ENCODE measurements at regions not wholly inside any gene's neighbourhood (a gene's known extent, or its start where the extent isn't known, plus 50 kb on each side); places are given as distances from the start of the nearest gene placed in this dataset.

DNA sequence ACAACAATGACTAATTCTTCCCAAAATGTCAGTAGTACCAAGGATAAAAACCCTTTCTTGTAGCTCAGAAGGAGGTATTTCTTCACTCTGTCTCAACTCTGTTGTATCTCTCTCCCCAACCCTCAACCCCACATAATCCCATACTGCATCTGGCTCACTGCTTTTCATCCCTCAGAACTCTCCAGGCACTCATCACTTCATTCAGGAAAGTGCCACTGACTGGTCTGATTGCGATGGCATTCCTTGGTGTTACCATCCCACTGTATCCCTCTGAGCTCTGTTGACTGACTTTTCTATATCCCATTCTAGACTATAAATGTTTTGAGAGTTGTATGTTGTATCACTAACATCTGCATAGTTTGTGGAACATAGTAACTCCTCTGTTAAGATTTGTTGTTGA lies 483.5 kb upstream of the ADGRL2 start:
- Histone ChIP-seq H3K79me2 (ENCODE audit: insufficient read depth, low read length) (no peaks in the 10 kb centered on the region), H3K4me3 (replicated peaks in 1 of 3; ENCODE audit: low read depth in 2 of 3, low read length in 3 of 3) (no peak overlapping the region), H3K4me2 (replicated peaks; ENCODE audit: extremely low read depth, low read length, poor library complexity, severe bottlenecking) (no peak overlapping the region), H3K27me3 (ENCODE audit: control insufficient read depth in 2 of 2, insufficient read depth in 2 of 2, low read length in 2 of 2) (no peaks in the 10 kb centered on the region), H2AFZ (ENCODE audit: insufficient read depth, low read depth, low read length, poor library complexity, severe bottlenecking) (no peak overlapping the region), H3K9me3 (replicated peaks in 1 of 2; ENCODE audit: control insufficient read depth in 1 of 2, insufficient read depth in 1 of 2, low read length in 2 of 2) (no peaks in the 10 kb centered on the region), H4K20me1 (ENCODE audit: insufficient read depth, low read length) (no peaks in the 10 kb centered on the region), H3K27ac (ENCODE audit: low read depth in 1 of 2, low read length in 2 of 2) (no peak overlapping the region), H3K36me3 (replicated peaks in 1 of 2; ENCODE audit: control insufficient read depth in 1 of 2, insufficient read depth in 2 of 2, low read length in 2 of 2) (no peaks in the 10 kb centered on the region), H3K4me1 (ENCODE audit: control insufficient read depth in 1 of 2, insufficient read depth in 2 of 2, low read length in 2 of 2) (no peaks in the 10 kb centered on the region), H3K9ac (ENCODE audit: insufficient read depth, low read length, poor library complexity, severe bottlenecking) (no peak overlapping the region)
- H3K36me3 Mint-ChIP-seq = no peaks in the 10 kb centered on the region
- no peak for TF ChIP-seq CTCF (IDR thresholded peaks at IDR 0.05)
- no CpG with 5 or more reads among the region's 1 CpG for WGBS (ENCODE audit: insufficient coverage)
- no peak for DNase-seq
- H3K27me3 Mint-ChIP-seq (ENCODE audit: low read depth in 3 of 3) = peaks cover 0 to 2% (median 0%) of the 10 kb centered on the region in 3 donors
- intact Hi-C loops (cut with micrococcal nuclease) = no loop called here
- peaks cover 7% of the 10 kb centered on the region for H3K4me1 Mint-ChIP-seq
- H3K9me3 Mint-ChIP-seq = peaks cover 0 to 6% (median 0%) of the 10 kb centered on the region in 7 donors
- no peak overlapping the region for H3K27ac Mint-ChIP-seq
- no peak overlapping the region for H3K4me3 Mint-ChIP-seq

GRCh38 chr1:81314513-81315233 lies 486.1 kb upstream of the ADGRL2 start:
- Histone ChIP-seq H3K9ac (ENCODE audit: insufficient read depth, low read length, poor library complexity, severe bottlenecking) (no peak overlapping the region), H3K4me2 (replicated peaks; ENCODE audit: extremely low read depth, low read length, poor library complexity, severe bottlenecking) (no peak overlapping the region), H3K9me3 (replicated peaks in 1 of 2; ENCODE audit: control insufficient read depth in 1 of 2, insufficient read depth in 1 of 2, low read length in 2 of 2) (no peaks in the 10 kb centered on the region), H3K36me3 (replicated peaks in 1 of 2; ENCODE audit: control insufficient read depth in 1 of 2, insufficient read depth in 2 of 2, low read length in 2 of 2) (no peaks in the 10 kb centered on the region), H2AFZ (ENCODE audit: insufficient read depth, low read depth, low read length, poor library complexity, severe bottlenecking) (no peak overlapping the region), H4K20me1 (ENCODE audit: insufficient read depth, low read length) (no peaks in the 10 kb centered on the region), H3K79me2 (ENCODE audit: insufficient read depth, low read length) (no peaks in the 10 kb centered on the region), H3K27ac (ENCODE audit: low read depth in 1 of 2, low read length in 2 of 2) (no peak overlapping the region), H3K27me3 (ENCODE audit: control insufficient read depth in 2 of 2, insufficient read depth in 2 of 2, low read length in 2 of 2) (no peaks in the 10 kb centered on the region), H3K4me3 (replicated peaks in 1 of 3; ENCODE audit: low read depth in 2 of 3, low read length in 3 of 3) (no peak overlapping the region), H3K4me1 (ENCODE audit: control insufficient read depth in 1 of 2, insufficient read depth in 2 of 2, low read length in 2 of 2) (no peaks in the 10 kb centered on the region)
- peaks cover 0 to 7% (median 0%) of the 10 kb centered on the region in 7 donors for H3K9me3 Mint-ChIP-seq
- DNase-seq = no peak
- WGBS (ENCODE audit: insufficient coverage) = no CpG with 5 or more reads among the region's 2 CpGs
- intact Hi-C loops (cut with micrococcal nuclease) = no loop called here
- peaks cover 0 to 2% (median 0%) of the 10 kb centered on the region in 3 donors for H3K27me3 Mint-ChIP-seq (ENCODE audit: low read depth in 3 of 3)
- peaks cover 7% of the 10 kb centered on the region for H3K4me1 Mint-ChIP-seq
- no peak overlapping the region for H3K27ac Mint-ChIP-seq
- H3K4me3 Mint-ChIP-seq = no peak overlapping the region
- H3K36me3 Mint-ChIP-seq = no peaks in the 10 kb centered on the region
- TF ChIP-seq CTCF (IDR thresholded peaks at IDR 0.05) = no peak
